IMR-90 (cell line): ENCODE measurements at regions not wholly inside any gene's neighbourhood (a gene's known extent, or its start where the extent isn't known, plus 50 kb on each side); places are given as distances from the start of the nearest gene placed in this dataset.

ENCODE experiments used
- ATAC-seq: fragments of 200-7000 bp; cut with Tn5 transposase; 2 replicates; pipeline ENCODE4 v1.9.1; 2020; ENCODE audit warnings: low read depth, mild to moderate bottlenecking, moderate library complexity
- BruUV-seq: library from RNA; stranded (reverse); fragments of 400-500 nt; replicated peaks from 2 replicates; lab custom pipeline; 2021; lab: Mats Ljungman, UMichigan
- CTCF ChIA-PET: fragments of 300-600 bp; formaldehyde crosslinking; extraction: SDS; loops from one replicate; lab custom pipeline; 2021; ENCODE audit warnings: antibody characterized with exemption; lab: Yijun Ruan, JAX
- POLR2A ChIA-PET: fragments of 300-600 bp; sonication (Branson Sonifier 250); formaldehyde crosslinking; loops from one replicate; lab custom pipeline; 2022; ENCODE audit warnings: antibody characterized with exemption; ENCODE audit not compliant: unreplicated experiment; lab: Charles Lee
- DNase-seq: peaks from one replicate; pipeline ENCODE4 v3.0.0; 2013
- H2AFZ ChIP-seq: replicated peaks from 2 replicates; pipeline ENCODE3; 2013; ENCODE audit warnings: low read length, mild to moderate bottlenecking; ENCODE audit not compliant: poor library complexity
- H2AK5ac ChIP-seq: 2 replicates; pipeline ENCODE4 v1.6.1; 2013; ENCODE audit warnings: low read depth, low read length, inconsistent platforms
- H2AK9ac ChIP-seq: replicated peaks from 2 replicates; pipeline ENCODE3; 2013; ENCODE audit warnings: mild to moderate bottlenecking, low read depth, low read length, moderate library complexity; ENCODE audit not compliant: poor library complexity
- H2BK120ac ChIP-seq: 2 replicates; pipeline ENCODE4 v1.6.1; 2013; ENCODE audit warnings: low read depth, low read length, inconsistent platforms
- H2BK15ac ChIP-seq: 3 replicates; pipeline ENCODE4 v1.6.1; 2013; ENCODE audit warnings: low read depth, low read length, inconsistent platforms
- H2BK20ac ChIP-seq: 2 replicates; pipeline ENCODE4 v1.6.1; 2013; ENCODE audit warnings: low read depth, mild to moderate bottlenecking, inconsistent platforms, low read length, moderate library complexity
- H2BK5ac ChIP-seq: 2 replicates; pipeline ENCODE4 v1.6.1; 2013; ENCODE audit warnings: mild to moderate bottlenecking, low read depth, low read length, inconsistent platforms; ENCODE audit not compliant: poor library complexity, severe bottlenecking
- H3K14ac ChIP-seq: replicated peaks from 2 replicates; pipeline ENCODE4 v1.6.1; 2013; ENCODE audit warnings: low read depth, low read length, inconsistent platforms
- H3K18ac ChIP-seq: 2 replicates; pipeline ENCODE4 v1.6.1; 2013; ENCODE audit warnings: low read depth, low read length, control low read depth
- H3K23ac ChIP-seq: 2 replicates; pipeline ENCODE4 v1.6.1; 2013; ENCODE audit warnings: low read depth, low read length, inconsistent platforms
- H3K27ac ChIP-seq: 2 replicates; pipeline ENCODE4 v1.5.1; 2013; ENCODE audit warnings: mild to moderate bottlenecking, control low read depth, low read length; ENCODE audit not compliant: insufficient read depth
- H3K27me3 ChIP-seq: 2 replicates; pipeline ENCODE4 v1.6.1; 2013; ENCODE audit warnings: low read length; ENCODE audit not compliant: control insufficient read depth, insufficient read depth
- H3K36me3 ChIP-seq: 2 replicates; pipeline ENCODE4 v1.6.1; 2013; ENCODE audit warnings: low read length, mixed read lengths; ENCODE audit not compliant: control insufficient read depth, insufficient read depth
- H3K4ac ChIP-seq: 2 replicates; pipeline ENCODE4 v1.6.1; 2013; ENCODE audit warnings: low read depth, low read length, inconsistent platforms
- H3K4me1 ChIP-seq: 2 replicates; pipeline ENCODE4 v1.6.1; 2013; ENCODE audit warnings: low read length, mixed read lengths; ENCODE audit not compliant: control insufficient read depth, insufficient read depth
- H3K4me2 ChIP-seq: 2 replicates; pipeline ENCODE4 v1.6.1; 2013; ENCODE audit warnings: low read depth, mild to moderate bottlenecking, control low read depth, low read length, moderate library complexity
- H3K4me3 ChIP-seq: 2 replicates; pipeline ENCODE4 v1.5.1; 2013; ENCODE audit warnings: low read depth, mild to moderate bottlenecking, control low read depth, low read length, moderate library complexity; ENCODE audit not compliant: insufficient read depth
- H3K56ac ChIP-seq: 2 replicates; pipeline ENCODE4 v1.6.1; 2013; ENCODE audit warnings: low read length, inconsistent platforms; ENCODE audit not compliant: insufficient read depth; ENCODE audit errors: extremely low read depth
- H3K79me1 ChIP-seq, 2 experiments: 2 replicates each; pipeline ENCODE4 v1.6.1; 2013; ENCODE audit warnings: low read length in 2 of 2, inconsistent platforms in 1 of 2, low read depth in 1 of 2
- H3K9ac ChIP-seq: 2 replicates; pipeline ENCODE4 v1.6.1; 2013; ENCODE audit warnings: low read depth, low read length, control low read depth
- H3K9me1 ChIP-seq: 2 replicates; pipeline ENCODE4 v1.6.1; 2013; ENCODE audit warnings: low read length, inconsistent platforms; ENCODE audit not compliant: insufficient read depth
- H3K9me3 ChIP-seq: 2 replicates; pipeline ENCODE4 v1.6.1; 2013; ENCODE audit warnings: low read length; ENCODE audit not compliant: control insufficient read depth, insufficient read depth
- H4K20me1 ChIP-seq: 2 replicates; pipeline ENCODE4 v1.6.1; 2013; ENCODE audit warnings: low read length, inconsistent platforms; ENCODE audit not compliant: insufficient read depth
- H4K5ac ChIP-seq: 2 replicates; pipeline ENCODE4 v1.6.1; 2013; ENCODE audit warnings: mild to moderate bottlenecking, low read depth, low read length, control low read depth
- H4K8ac ChIP-seq, 2 experiments: 2 replicates each; pipeline ENCODE4 v1.6.1; 2013; ENCODE audit warnings: low read depth in 2 of 2, low read length in 2 of 2, control low read depth in 1 of 2, inconsistent platforms in 1 of 2
- H4K91ac ChIP-seq: 2 replicates; pipeline ENCODE4 v1.6.1; 2013; ENCODE audit warnings: low read depth, low read length, inconsistent platforms; ENCODE audit not compliant: insufficient read depth
- BHLHE40 ChIP-seq: fragments of 150-350 bp; IDR thresholded peaks from 2 replicates; pipeline ENCODE4 v1.6.1; 2016; ENCODE audit warnings: mild to moderate bottlenecking, low read depth, low read length
- CEBPB ChIP-seq: IDR thresholded peaks from 2 replicates; pipeline ENCODE4 v1.6.1; 2012; ENCODE audit warnings: low read depth, low read length, improper control_type of control experiment
- CHD1 ChIP-seq: IDR thresholded peaks from 2 replicates; pipeline ENCODE4 v1.6.1; 2012; ENCODE audit warnings: low read depth, low read length, improper control_type of control experiment
- FOS ChIP-seq: fragments of 150-350 bp; IDR thresholded peaks from 2 replicates; pipeline ENCODE4 v1.6.1; 2016; ENCODE audit warnings: low read depth, low read length
- MAFK ChIP-seq: IDR thresholded peaks from 2 replicates; pipeline ENCODE4 v1.6.1; 2012; ENCODE audit warnings: low read depth, low read length, improper control_type of control experiment
- MAZ ChIP-seq: IDR thresholded peaks from 2 replicates; pipeline ENCODE4 v1.6.1; 2012; ENCODE audit warnings: low read depth, mild to moderate bottlenecking, low read length, improper control_type of control experiment, moderate library complexity, borderline replicate concordance
- MXI1 ChIP-seq: IDR thresholded peaks from 2 replicates; pipeline ENCODE4 v1.6.1; 2012; ENCODE audit warnings: low read depth, mild to moderate bottlenecking, low read length, moderate library complexity, borderline replicate concordance
- NFE2L2 ChIP-seq: fragments of 150-350 bp; IDR thresholded peaks from 2 replicates; pipeline ENCODE4 v1.6.1; 2016; ENCODE audit warnings: low read depth, mild to moderate bottlenecking, low read length
- POLR2A ChIP-seq: IDR thresholded peaks from 2 replicates; pipeline ENCODE4 v1.6.1; 2012; ENCODE audit warnings: mild to moderate bottlenecking, low read depth, low read length
- RAD21 ChIP-seq: IDR thresholded peaks from 2 replicates; pipeline ENCODE4 v1.6.1; 2012; ENCODE audit warnings: low read length, improper control_type of control experiment
- RCOR1 ChIP-seq: IDR thresholded peaks from 2 replicates; pipeline ENCODE4 v1.6.1; 2012; ENCODE audit warnings: mild to moderate bottlenecking, low read length, improper control_type of control experiment; ENCODE audit not compliant: insufficient replicate concordance
- RFX5 ChIP-seq: IDR thresholded peaks from 2 replicates; pipeline ENCODE4 v1.8.0; 2012; ENCODE audit warnings: low read depth, mild to moderate bottlenecking, low read length, moderate library complexity
- SMC3 ChIP-seq: fragments of 150-350 bp; IDR thresholded peaks from 2 replicates; pipeline ENCODE4 v1.6.1; 2016; ENCODE audit warnings: low read depth, mild to moderate bottlenecking, antibody characterized with exemption, low read length, moderate library complexity
- WGBS, 2 experiments: methylation state at CpG; one replicate each; pipeline versions ENCODE4 v1.1.5 to v1.1.7; 2013; ENCODE audit warnings: missing lambda C conversion rate in 2 of 2; ENCODE audit not compliant: insufficient read length in 1 of 2; ENCODE audit errors: extremely low coverage in 2 of 2; 5-methylcytosine and 5-hydroxymethylcytosine counted together
- dilution Hi-C: fragments of 300-500 bp; cut with HindIII; formaldehyde crosslinking; loops from one replicate; pipeline ENCODE4 v1.14.3; 2018; ENCODE audit warnings: low sequenced_read_pairs; ENCODE audit not compliant: unreplicated experiment
- in situ Hi-C: fragments of 300-500 bp; cut with MboI; formaldehyde crosslinking; loops from 3 replicates; pipeline ENCODE4 v1.14.3; 2019; ENCODE audit warnings: low sequenced_read_pairs, inconsistent platforms, mixed read lengths
- intact Hi-C: fragments of 100-400 bp; cut with micrococcal nuclease; formaldehyde crosslinking; loops from 2 replicates; pipeline ENCODE4 v1.10.0; 2022
- TF ChIP-seq, protein P1 (sequence below): fragments of 150-350 bp; IDR thresholded peaks from 2 replicates; pipeline ENCODE4 v1.6.1; 2017; ENCODE audit warnings: mild to moderate bottlenecking, antibody characterized with exemption, low read length, low read depth
- TF ChIP-seq, protein P2 (sequence below): fragments of 150-350 bp; IDR thresholded peaks from 2 replicates; pipeline ENCODE4 v1.6.1; 2016; ENCODE audit warnings: low read depth, mild to moderate bottlenecking, low read length, moderate library complexity, borderline replicate concordance
- TF ChIP-seq, protein P3 (sequence below): conservative IDR thresholded peaks from 2 replicates; pipeline ENCODE4 v1.5.1; 2012; ENCODE audit warnings: mild to moderate bottlenecking, low read depth, low read length, improper control_type of control experiment

DNA sequence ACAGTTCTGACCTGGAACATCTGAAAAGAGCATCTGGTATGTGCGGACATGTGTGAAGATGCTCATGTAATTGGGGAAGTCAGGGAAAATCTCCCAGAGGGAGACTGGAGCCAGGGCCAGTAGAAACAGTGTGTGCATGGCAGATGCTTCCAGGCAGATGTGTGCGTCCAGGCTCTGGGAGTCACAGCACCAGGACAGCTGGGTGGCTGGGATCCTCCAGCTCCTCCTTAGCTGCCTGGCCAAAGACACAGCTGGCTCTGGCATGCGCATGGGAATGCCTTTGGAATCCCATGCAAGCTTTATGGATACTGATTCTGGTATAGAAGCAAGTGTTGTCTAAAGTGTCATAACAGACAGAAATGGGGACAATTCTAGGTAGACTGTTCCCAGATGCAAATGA, 369.7 kb downstream of the INSIG2 start:
- 64% methylated on average over 2 of the region's 3 CpGs; no CpG with 5 or more reads in 1 of the 2 experiments for WGBS, 2 experiments
- CTCF ChIA-PET = no interaction called here

More for the DNA sequence above, 369.7 kb downstream of the INSIG2 start:
- no peak overlapping the region for H2BK15ac ChIP-seq
- in situ Hi-C loops (no loop called here), intact Hi-C loops (no loop called here), dilution Hi-C loops (no loop called here)
- H2BK20ac ChIP-seq = no peak overlapping the region
- no peaks in the 10 kb centered on the region for H3K27me3 ChIP-seq
- H4K20me1 ChIP-seq = no peaks in the 10 kb centered on the region
- H2AFZ ChIP-seq = no peak overlapping the region
- ATAC-seq (no peak), DNase-seq (no peak)
- POLR2A ChIA-PET = no interaction called here
- peak overlapping the region; percentile 26 for H2AK9ac ChIP-seq
- no peak overlapping the region for H3K18ac ChIP-seq
- no peaks in the 10 kb centered on the region for H3K36me3 ChIP-seq
- H3K23ac ChIP-seq = no peak overlapping the region
- H3K9ac ChIP-seq = no peak overlapping the region
- no peak overlapping the region for H3K27ac ChIP-seq
- no peaks in the 10 kb centered on the region for H3K9me3 ChIP-seq
- no peak overlapping the region for H2BK120ac ChIP-seq
- BruUV-seq = no TSS peak
- no peak overlapping the region for H3K4me2 ChIP-seq
- no peaks in the 10 kb centered on the region for H3K79me1 ChIP-seq
- H3K4me3 ChIP-seq = no peak overlapping the region
- no peak overlapping the region for H4K5ac ChIP-seq
- no peak overlapping the region for H4K91ac ChIP-seq
- no peaks in the 10 kb centered on the region for H3K9me1 ChIP-seq
- no peak overlapping the region for H2AK5ac ChIP-seq
- H2BK5ac ChIP-seq = no peak overlapping the region
- no peak overlapping the region for H3K14ac ChIP-seq
- TF ChIP-seq NFE2L2 (no peak), RFX5 (no peak), POLR2A (no peak), SMC3 (no peak), BHLHE40 (no peak), CEBPB (no peak), MAFK (no peak), MXI1 (no peak), FOS (no peak), RCOR1 (no peak), RAD21 (no peak), MAZ (no peak), CHD1 (no peak)
- TF ChIP-seq, protein P1, sequence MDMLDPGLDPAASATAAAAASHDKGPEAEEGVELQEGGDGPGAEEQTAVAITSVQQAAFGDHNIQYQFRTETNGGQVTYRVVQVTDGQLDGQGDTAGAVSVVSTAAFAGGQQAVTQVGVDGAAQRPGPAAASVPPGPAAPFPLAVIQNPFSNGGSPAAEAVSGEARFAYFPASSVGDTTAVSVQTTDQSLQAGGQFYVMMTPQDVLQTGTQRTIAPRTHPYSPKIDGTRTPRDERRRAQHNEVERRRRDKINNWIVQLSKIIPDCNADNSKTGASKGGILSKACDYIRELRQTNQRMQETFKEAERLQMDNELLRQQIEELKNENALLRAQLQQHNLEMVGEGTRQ = no peak
- TF ChIP-seq, protein P2, sequence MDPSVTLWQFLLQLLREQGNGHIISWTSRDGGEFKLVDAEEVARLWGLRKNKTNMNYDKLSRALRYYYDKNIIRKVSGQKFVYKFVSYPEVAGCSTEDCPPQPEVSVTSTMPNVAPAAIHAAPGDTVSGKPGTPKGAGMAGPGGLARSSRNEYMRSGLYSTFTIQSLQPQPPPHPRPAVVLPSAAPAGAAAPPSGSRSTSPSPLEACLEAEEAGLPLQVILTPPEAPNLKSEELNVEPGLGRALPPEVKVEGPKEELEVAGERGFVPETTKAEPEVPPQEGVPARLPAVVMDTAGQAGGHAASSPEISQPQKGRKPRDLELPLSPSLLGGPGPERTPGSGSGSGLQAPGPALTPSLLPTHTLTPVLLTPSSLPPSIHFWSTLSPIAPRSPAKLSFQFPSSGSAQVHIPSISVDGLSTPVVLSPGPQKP = no peak
- TF ChIP-seq, protein P3, sequence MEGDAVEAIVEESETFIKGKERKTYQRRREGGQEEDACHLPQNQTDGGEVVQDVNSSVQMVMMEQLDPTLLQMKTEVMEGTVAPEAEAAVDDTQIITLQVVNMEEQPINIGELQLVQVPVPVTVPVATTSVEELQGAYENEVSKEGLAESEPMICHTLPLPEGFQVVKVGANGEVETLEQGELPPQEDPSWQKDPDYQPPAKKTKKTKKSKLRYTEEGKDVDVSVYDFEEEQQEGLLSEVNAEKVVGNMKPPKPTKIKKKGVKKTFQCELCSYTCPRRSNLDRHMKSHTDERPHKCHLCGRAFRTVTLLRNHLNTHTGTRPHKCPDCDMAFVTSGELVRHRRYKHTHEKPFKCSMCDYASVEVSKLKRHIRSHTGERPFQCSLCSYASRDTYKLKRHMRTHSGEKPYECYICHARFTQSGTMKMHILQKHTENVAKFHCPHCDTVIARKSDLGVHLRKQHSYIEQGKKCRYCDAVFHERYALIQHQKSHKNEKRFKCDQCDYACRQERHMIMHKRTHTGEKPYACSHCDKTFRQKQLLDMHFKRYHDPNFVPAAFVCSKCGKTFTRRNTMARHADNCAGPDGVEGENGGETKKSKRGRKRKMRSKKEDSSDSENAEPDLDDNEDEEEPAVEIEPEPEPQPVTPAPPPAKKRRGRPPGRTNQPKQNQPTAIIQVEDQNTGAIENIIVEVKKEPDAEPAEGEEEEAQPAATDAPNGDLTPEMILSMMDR = no peak
- H3K4ac ChIP-seq = no peak overlapping the region
- no peak overlapping the region for H4K8ac ChIP-seq
- no peaks in the 10 kb centered on the region for H3K4me1 ChIP-seq
- no peak overlapping the region for H3K56ac ChIP-seq
